Left hindlimb (tissue), 1 donor: ENCODE measurements at regions not wholly inside any gene's neighbourhood (a gene's known extent, or its start where the extent isn't known, plus 50 kb on each side); places are given as distances from the start of the nearest gene placed in this dataset.

Source experiments
- DNase-seq: peaks from one replicate; pipeline ENCODE4 v3.0.0-alpha.2; 2018

DNA sequence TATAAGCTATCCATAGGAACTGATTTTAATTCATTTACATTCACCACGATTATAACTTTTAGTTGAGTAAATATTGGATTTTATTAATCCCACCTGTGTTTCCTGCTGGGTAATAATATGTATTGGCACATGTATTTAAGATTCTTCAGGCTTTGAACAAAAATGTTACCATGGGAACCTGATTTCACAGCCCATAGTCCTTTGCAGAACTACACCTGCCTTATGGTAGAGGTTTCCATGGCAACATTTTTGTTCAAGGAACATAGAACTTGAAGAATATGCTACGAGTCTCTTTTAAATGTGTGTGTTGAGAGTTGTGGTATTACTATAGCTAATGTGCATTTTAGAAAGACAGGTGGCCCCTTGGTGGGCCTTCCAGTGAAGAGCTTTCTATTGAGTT lies 317.4 kb downstream of the SAMD5 start:
- no peak for DNase-seq

- no peak for DNase-seq
Observed at GRCh38 chr6:147826698-147827097, 318.2 kb downstream of the SAMD5 start.

DNA sequence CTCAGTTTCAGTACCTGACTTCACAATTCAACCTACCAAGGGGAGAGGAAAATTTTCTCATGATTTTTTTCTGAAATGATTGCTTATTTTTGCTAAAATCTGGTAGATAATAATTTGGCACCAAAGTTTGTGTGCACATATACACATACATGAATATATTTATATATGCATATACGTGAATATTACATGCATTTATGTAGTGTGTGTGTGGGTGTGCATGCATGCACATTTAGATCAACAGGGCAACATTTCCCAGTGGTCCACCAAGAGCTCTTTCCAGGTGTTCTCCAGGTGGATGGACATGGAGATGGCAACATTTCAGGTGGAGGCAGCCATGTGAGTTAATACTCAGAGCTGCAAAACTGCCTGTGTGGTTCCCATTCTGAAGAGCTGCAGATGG lies 320.9 kb downstream of the SAMD5 start:
- DNase-seq = no peak

DNA sequence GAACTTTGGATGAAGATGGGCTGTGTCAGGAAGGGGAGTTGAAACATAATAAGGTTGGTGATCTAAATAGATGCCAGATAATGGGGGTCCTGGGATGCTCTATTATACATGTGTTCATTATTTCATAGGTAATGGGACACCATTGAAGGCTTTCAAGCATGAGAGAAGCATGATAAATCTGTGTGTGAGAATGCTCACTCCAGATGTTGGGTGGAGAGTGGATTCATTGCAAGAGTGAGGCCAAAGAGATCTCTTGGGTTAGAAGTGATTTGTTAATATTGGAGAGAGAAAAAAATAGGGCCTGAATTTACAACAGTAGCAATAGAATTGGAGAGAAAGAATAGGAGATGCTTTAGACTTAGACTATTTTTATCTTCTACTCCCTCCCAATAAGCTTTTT lies 321.3 kb downstream of the SAMD5 start:
- no peak for DNase-seq

- DNase-seq = no peak
Observed at GRCh38 chr6:147831356-147831755, 322.9 kb downstream of the SAMD5 start.

DNA sequence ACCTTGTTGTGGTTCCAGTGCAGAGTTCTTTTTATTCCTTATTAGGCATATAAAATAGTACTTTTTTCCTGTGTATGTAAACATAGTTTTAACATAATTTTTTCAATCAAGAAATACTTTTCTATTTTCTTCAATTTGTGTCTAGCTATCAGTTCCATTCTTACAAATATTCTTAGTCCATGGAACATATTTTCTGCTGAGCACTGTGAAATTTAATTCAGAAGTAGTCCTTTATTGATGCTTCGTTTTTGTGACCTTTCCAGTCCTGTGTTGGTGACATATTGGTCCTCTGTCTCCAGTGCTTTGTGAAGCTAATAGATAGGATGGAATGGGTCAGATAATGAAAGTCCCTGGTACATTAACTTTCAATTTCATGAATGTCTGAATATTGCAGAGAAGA lies 325.1 kb downstream of the SAMD5 start:
- DNase-seq = no peak

DNA sequence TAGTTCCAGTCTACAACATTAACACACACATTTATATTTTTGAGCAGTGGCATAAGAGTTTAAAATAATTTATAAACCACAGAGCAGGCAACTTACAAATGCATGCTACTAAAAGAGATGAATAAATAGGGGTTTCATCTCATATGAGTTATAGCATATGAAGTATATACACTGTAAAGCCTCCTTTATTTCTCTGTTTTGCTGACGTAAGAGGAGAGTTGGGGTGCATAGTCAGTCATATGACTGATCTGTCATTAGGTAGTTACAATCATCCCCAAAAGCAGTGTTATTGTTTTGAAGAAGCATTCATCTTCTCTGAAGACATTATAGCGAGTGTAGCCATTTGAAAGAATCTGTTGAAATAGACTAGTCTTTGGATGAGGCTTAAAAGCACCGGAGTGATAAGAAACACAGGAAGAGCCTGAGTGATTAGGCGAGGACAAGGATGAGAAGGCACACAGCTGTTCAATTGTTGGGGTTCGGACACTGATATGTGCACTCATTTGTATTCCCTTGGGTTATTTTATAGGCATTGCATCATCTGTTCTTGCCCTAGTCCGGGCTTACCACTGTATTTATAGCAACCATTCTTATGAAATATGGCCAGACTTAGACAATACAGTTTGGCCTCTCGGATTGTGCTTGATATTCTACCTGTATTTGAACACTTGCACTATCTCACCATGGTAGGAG lies 325.7 kb downstream of the SAMD5 start:
- no peak for DNase-seq

DNA sequence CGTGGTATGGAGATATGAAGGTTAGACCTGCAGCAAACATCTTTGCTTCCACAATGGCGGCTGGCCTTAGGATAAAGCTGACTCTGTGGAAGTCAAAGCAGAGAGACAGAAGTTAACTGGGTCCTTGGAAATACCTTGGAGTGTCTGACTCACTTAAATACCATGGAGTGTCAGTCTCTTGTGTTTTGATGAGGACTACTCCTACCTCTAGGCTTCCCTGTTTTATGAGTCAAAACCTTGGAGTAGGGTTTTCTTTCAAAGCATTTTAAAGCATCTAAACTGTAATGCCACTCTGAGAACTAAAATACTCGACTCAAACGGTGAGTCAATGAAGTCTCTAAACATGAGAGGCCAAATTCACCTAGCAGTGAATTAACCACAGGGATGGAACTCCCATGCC lies 329.1 kb downstream of the SAMD5 start:
- no peak for DNase-seq

DNA sequence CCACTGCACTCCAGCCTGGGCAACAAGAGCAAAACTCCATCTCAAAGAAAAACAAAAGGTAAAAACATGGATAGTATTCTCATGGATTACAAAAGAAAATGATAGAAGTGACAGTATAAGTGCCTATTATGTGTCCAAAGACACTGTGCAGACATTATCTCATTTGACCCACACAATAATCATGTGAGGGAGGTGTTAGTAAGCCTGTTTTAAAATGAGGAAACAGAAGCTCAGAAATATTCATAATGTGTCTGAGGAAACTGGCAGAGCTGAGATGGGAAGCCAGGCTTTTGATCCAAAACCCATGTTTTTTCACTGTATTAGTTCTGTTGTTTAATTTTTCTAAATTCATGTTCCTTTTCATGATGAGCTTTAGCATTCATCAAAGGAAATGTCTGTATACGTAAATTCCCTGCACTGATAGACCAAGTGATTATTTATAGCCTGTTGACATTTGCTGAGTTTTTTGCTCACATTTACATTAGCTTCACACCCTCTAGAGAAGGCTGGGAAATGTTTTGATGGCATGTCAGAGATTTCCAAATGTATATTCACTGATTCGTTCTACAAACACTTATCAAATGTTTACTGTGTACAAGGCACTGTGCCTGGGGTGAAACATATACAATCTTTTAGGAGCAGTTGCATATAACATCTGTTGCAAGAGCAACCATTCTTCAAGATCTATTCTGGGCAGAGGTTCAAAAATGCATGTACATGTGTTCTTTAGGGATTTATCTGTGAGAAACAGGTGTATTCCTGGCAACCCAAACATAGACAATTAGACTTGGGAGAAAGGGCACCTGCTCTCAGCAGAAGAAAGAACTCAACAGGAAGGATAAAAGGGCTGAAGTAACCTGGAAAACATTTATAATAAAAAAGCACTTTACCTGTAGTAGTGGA lies 331.5 kb downstream of the SAMD5 start:
- no peak for DNase-seq

- no peak for DNase-seq
Observed at GRCh38 chr6:147841547-147842148, 333.2 kb downstream of the SAMD5 start.

DNA sequence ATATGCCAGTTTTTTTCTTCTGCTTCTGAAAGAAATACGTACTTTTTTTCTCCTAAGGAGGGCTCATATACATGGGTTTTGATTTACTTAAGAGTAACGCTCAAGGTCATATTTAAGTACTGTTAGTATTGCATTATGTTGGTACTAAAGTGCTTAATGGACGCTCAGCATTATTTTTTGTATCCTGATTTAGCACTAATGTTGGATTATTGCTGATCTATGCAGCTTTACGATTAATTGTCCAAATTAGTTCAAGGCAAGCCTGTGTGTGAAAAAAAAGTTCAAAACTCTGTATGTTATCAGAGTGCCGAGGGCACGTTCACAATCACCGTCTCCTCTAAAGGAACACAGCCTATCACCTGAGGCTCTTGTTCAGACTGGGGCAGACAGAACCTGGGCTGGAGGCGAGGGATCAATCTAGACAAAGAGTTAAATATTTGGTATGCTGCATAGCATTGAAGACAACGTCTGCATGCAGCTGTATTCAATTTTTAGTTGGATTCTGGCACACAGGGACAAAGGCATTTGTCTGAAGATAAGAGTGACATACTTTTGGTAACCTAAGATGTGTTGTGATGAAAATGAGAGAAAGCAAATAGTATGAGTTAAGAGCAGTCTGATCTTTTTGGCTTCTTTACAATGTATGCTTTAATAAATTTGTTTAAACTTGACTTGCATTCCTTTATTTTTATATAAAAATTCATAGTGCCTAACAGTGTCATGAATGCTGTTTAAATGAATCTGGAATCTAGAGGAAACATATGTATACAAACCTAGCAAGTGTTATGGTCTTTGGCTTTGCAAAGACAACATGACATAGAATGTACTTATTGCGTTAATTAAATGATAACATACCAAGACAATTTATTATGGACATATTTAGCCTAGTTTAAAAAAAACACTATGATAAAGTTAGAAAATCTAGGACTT lies 341.2 kb downstream of the SAMD5 start:
- DNase-seq = no peak

- DNase-seq = no peak
Observed at GRCh38 chr6:147852772-147853171, 344.3 kb downstream of the SAMD5 start.

DNA sequence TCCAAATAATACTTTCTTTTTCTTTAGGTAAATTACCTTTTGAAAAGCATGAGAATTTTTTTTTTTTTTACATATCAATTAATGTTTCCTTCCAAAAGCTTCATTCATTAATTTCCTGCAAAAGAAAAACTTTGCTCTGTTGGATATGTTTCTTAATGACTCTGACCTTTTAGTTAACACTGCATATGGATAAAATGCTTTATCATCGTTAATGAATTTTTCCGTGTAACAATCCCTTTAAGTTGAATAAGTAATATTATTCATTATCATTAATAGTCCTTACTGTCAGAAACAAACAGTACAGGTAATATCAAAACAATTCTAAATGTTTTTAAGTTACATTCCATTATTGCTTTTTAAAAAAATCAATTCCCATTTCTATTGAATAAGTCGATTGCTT lies 345.1 kb downstream of the SAMD5 start:
- DNase-seq = no peak

- no peak for DNase-seq
Observed at GRCh38 chr6:147855803-147856482, 347.5 kb downstream of the SAMD5 start.

DNA sequence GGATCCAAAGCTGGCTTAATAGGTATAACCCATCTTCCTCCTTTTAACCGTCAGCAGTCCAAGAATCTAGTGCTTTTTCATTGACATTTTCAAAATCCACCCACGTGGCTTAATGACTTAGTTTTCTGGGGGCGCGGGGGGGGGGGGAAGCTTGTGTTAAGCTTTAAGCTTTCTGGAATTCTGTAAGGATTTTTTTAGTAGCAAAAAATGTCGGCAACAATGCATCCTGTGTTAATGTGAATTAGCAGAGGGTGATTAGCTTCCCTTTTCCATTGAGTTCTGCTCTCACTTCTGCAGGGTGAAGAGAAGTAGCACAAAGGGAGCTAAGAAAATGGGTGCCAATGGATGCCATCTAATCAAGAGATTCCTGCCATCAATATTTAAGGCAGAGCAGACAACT lies 348.2 kb downstream of the SAMD5 start:
- no peak for DNase-seq

DNA sequence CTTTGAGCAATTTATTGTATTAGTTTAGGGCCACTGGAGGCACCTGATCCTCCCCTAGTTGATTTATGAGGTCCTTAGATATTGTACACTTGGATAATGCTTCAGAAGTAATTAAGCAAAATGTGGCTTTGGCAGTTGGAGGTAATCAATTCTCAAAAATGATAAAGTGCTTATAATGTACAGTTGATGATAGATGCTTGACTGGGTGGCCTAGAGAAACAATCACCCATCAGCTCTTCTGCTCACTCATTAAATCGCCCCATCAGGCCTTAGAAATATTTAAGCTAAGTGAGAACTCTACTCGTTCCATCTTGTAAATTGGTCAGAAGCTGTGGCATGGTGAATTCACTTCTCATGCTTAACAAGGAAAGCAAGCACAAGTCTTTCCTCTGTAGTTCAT lies 349.9 kb downstream of the SAMD5 start:
- no peak for DNase-seq

GRCh38 chr6:147859071-147859470 lies 350.6 kb downstream of the SAMD5 start:
- no peak for DNase-seq

GRCh38 chr6:147861696-147862095 lies 353.2 kb downstream of the SAMD5 start:
- no peak for DNase-seq

GRCh38 chr6:147867433-147868226 lies 359.1 kb downstream of the SAMD5 start:
- DNase-seq = no peak

DNA sequence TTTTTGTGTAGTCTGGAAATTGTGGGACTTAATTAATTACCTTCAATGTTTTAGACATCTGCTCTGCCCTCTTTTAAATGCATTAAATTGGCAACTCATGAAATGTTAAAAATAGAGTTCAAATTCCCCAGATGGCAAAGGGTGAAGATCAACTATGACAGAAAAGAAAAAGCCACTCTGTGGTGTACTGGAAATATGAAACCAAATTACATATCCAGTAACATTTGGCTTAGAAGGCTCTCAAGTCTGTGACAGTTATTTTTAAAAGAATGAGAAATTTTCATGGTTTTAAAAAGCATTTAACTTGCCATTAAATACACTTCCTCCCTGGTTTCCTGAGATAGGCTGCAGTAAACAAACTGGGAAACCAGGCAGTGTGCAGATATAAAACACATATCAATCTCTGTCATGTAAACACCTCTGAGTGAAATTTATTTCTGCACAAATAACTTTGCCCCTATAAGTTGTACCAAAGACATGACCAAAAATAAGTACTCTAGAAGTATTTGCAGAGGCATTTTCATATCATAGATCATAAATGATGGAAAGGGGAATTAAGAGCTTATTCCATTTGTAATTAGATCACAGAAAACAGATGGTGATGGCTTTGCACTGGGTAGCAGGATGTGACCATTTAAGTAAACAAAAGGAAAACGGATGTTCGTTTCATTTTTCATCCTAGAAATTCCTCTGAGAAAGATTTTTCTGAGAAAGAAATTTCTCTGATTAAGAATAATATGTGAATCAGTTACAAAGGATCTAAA lies 360.1 kb downstream of the SAMD5 start:
- no peak for DNase-seq

GRCh38 chr6:147869201-147869600 lies 360.7 kb downstream of the SAMD5 start:
- DNase-seq = no peak
